Gastrocnemius medialis (tissue), 4 donors: ENCODE measurements at regions not wholly inside any gene's neighbourhood (a gene's known extent, or its start where the extent isn't known, plus 50 kb on each side); places are given as distances from the start of the nearest gene placed in this dataset.

Experiments used
- ATAC-seq, 2 donors: fragments of 150-250 bp; one replicate each; pipeline ENCODE4 v1.9.1; 2016
- DNase-seq, 2 donors: peaks; one replicate each; pipeline ENCODE4 v3.0.0-alpha.2; 2019
- H3K27ac ChIP-seq, 4 donors: fragments of 200-600 bp; sonication (generic); 1 replicate in 1 of 4; 2 replicates in 3 of 4; pipeline ENCODE4 v1.5.1; 2016 to 2018; ENCODE audit warnings: mild to moderate bottlenecking in 2 of 4, moderate library complexity in 1 of 4
- H3K27me3 ChIP-seq, 3 donors: fragments of 200-600 bp; sonication (generic) in 2 of 3; 1 replicate in 1 of 3; 2 replicates in 2 of 3; pipeline versions ENCODE4 v1.5.1 to v1.6.0; 2016 to 2019; ENCODE audit warnings: mild to moderate bottlenecking in 1 of 3, moderate library complexity in 1 of 3
- H3K36me3 ChIP-seq, 2 donors: fragments of 200-600 bp; sonication (generic) in 1 of 2; one replicate each; pipeline ENCODE4 v1.5.1; 2017 to 2018
- H3K4me1 ChIP-seq, 2 donors: fragments of 200-600 bp; sonication (generic) in 1 of 2; one replicate each; pipeline ENCODE4 v1.5.1; 2016 to 2017; ENCODE audit warnings: mild to moderate bottlenecking in 2 of 2
- H3K4me3 ChIP-seq, 4 donors: fragments of 200-600 bp; sonication (generic) in 3 of 4; 1 replicate in 1 of 4; 2 replicates in 3 of 4; pipeline ENCODE4 v1.5.1; 2016 to 2019; ENCODE audit warnings: mild to moderate bottlenecking in 2 of 4
- H3K9me3 ChIP-seq, 3 donors: fragments of 200-600 bp; sonication (generic) in 2 of 3; 1 replicate in 1 of 3; 2 replicates in 2 of 3; pipeline ENCODE4 v1.5.1; 2016 to 2019
- CTCF ChIP-seq, 5 experiments: fragments of 450-650 bp in 3 of 5; fragments of 200-600 bp in 2 of 5; sonication (generic) in 2 of 5; IDR thresholded peaks in 4 of 5; conservative IDR thresholded peaks in 1 of 5; 1 replicate in 4 of 5; 2 replicates in 1 of 5; pipeline ENCODE4 v1.5.1; 2016 to 2019; ENCODE audit warnings: antibody characterized with exemption in 5 of 5, mild to moderate bottlenecking in 3 of 5, moderate library complexity in 3 of 5
- POLR2A ChIP-seq, 2 donors: fragments of 450-650 bp; IDR thresholded peaks; one replicate each; pipeline ENCODE4 v1.6.1; 2017; ENCODE audit warnings: antibody characterized with exemption in 2 of 2, mild to moderate bottlenecking in 2 of 2, moderate library complexity in 2 of 2
- in situ Hi-C, 4 donors: fragments of 200-750 bp; cut with MboI; loops; one replicate each; pipeline versions ENCODE4 v1.15.0 to v1.8.0; 2017; ENCODE audit warnings: low sequenced_read_pairs in 4 of 4
- intact Hi-C: fragments of 100-400 bp; cut with DNase I; formaldehyde crosslinking; loops from one replicate; pipeline ENCODE4 v1.15.1; 2023; ENCODE audit warnings: low total_unique reads

- Histone ChIP-seq H3K27me3 (no peaks in the 10 kb centered on the region), H3K4me1 (no peaks in the 10 kb centered on the region), H3K9me3 (no peaks in the 10 kb centered on the region), H3K36me3 (no peaks in the 10 kb centered on the region), H3K27ac (no peak overlapping the region), H3K4me3 (no peak overlapping the region)
- intact Hi-C loops (no loop called here), in situ Hi-C loops (no loop called here)
- no peak for TF ChIP-seq CTCF (IDR thresholded peaks at IDR 0.05 in 4 of 5, conservative IDR thresholded peaks at IDR 0.05 in 1 of 5)
- TF ChIP-seq POLR2A (IDR thresholded peaks at IDR 0.05), result no peak
- DNase-seq (no peak), ATAC-seq (no peak)
These were observed 947.9 kb downstream of the DTWD2 start for GRCh38 chr5:118040496-118040895.

GRCh38 chr5:118033686-118034338, 954.5 kb downstream of the DTWD2 start:
- Histone ChIP-seq H3K27me3 (no peaks in the 10 kb centered on the region), H3K36me3 (no peaks in the 10 kb centered on the region), H3K4me1 (no peaks in the 10 kb centered on the region), H3K27ac (no peak overlapping the region), H3K9me3 (no peaks in the 10 kb centered on the region), H3K4me3 (no peak overlapping the region)
- ATAC-seq (no peak), DNase-seq (no peak)
- intact Hi-C loops (no loop called here), in situ Hi-C loops (no loop called here)
- TF ChIP-seq CTCF (IDR thresholded peaks at IDR 0.05 in 4 of 5, conservative IDR thresholded peaks at IDR 0.05 in 1 of 5), result no peak
- no peak for TF ChIP-seq POLR2A (IDR thresholded peaks at IDR 0.05)

GRCh38 chr5:118029807-118030206, 958.5 kb downstream of the DTWD2 start:
- no peak for DNase-seq
- in situ Hi-C loops (no loop called here), intact Hi-C loops (no loop called here)
- H3K36me3 ChIP-seq, result no peaks in the 10 kb centered on the region
- H3K9me3 ChIP-seq, result no peaks in the 10 kb centered on the region
- TF ChIP-seq CTCF (IDR thresholded peaks at IDR 0.05 in 4 of 5, conservative IDR thresholded peaks at IDR 0.05 in 1 of 5) (no peak), POLR2A (IDR thresholded peaks at IDR 0.05) (no peak)
- H3K27ac ChIP-seq, result no peak overlapping the region
- no peaks in the 10 kb centered on the region for H3K27me3 ChIP-seq
- H3K4me3 ChIP-seq, result no peak overlapping the region
- H3K4me1 ChIP-seq, result no peaks in the 10 kb centered on the region
- no peak for ATAC-seq

GRCh38 chr5:118022062-118022461, 966.3 kb downstream of the DTWD2 start:
- Histone ChIP-seq H3K27me3 (no peaks in the 10 kb centered on the region), H3K4me1 (no peaks in the 10 kb centered on the region), H3K36me3 (no peaks in the 10 kb centered on the region), H3K27ac (no peak overlapping the region), H3K9me3 (no peaks in the 10 kb centered on the region), H3K4me3 (no peak overlapping the region)
- in situ Hi-C loops (no loop called here), intact Hi-C loops (no loop called here)
- no peak for ATAC-seq
- DNase-seq, result no peak
- TF ChIP-seq POLR2A (IDR thresholded peaks at IDR 0.05) (no peak), CTCF (IDR thresholded peaks at IDR 0.05 in 4 of 5, conservative IDR thresholded peaks at IDR 0.05 in 1 of 5) (no peak)

- TF ChIP-seq CTCF (IDR thresholded peaks at IDR 0.05 in 4 of 5, conservative IDR thresholded peaks at IDR 0.05 in 1 of 5) (no peak), POLR2A (IDR thresholded peaks at IDR 0.05) (no peak)
- no peaks in the 10 kb centered on the region for H3K27me3 ChIP-seq
- intact Hi-C loops (no loop called here), in situ Hi-C loops (no loop called here)
- no peak overlapping the region for H3K27ac ChIP-seq
- H3K36me3 ChIP-seq, result no peaks in the 10 kb centered on the region
- DNase-seq (no peak), ATAC-seq (no peak)
- no peaks in the 10 kb centered on the region for H3K4me1 ChIP-seq
- H3K9me3 ChIP-seq, result no peaks in the 10 kb centered on the region
- H3K4me3 ChIP-seq, result no peak overlapping the region
These were observed 970.8 kb downstream of the DTWD2 start for GRCh38 chr5:118017536-118017935.
